ENCODE measurements at regions not wholly inside any gene's neighbourhood (a gene's known extent, or its start where the extent isn't known, plus 50 kb on each side); places are given as distances from the start of the nearest gene placed in this dataset.

- no peak for DNase-seq
Observed at GRCh38 chr3:59115364-59116232, 65.8 kb upstream of the CFAP20DC start.

- DNase-seq, result no peak
Observed at GRCh38 chr3:59107856-59108815, 58.3 kb upstream of the CFAP20DC start.

GRCh38 chr3:59106085-59106648 is 56.3 kb upstream of the CFAP20DC start:
- no peak for DNase-seq

GRCh38 chr3:59103552-59103951 is 53.7 kb upstream of the CFAP20DC start:
- no peak for DNase-seq

- no peak for DNase-seq
Observed at GRCh38 chr3:59101231-59101736, 51.5 kb upstream of the CFAP20DC start.

Data from stimulated activated CD4-positive, alpha-beta T cell treated with anti-CD3 and anti-CD28 coated beads, Interleukin-4, amount 100 ng/mL, for 1 hour (primary cell).